ENCODE measurements at regions not wholly inside any gene's neighbourhood (a gene's known extent, or its start where the extent isn't known, plus 50 kb on each side); places are given as distances from the start of the nearest gene placed in this dataset.

GRCh38 chr4:108303488-108304177, 134.9 kb upstream of the LEF1 start:
- BruUV-seq (replicated peaks), result no TSS peak
- intact Hi-C loops (cut with micrococcal nuclease) (no loop called here), dilution Hi-C loops (cut with MboI; ENCODE audit: extremely low pct_ligation_motif_present, low sequenced_read_pairs) (no loop called here)
- ChIA-PET CTCF (no interaction called here), POLR2A (no interaction called here)
- Histone ChIP-seq H3K4me1 (ENCODE audit: control insufficient read depth, extremely low read depth, insufficient read depth, low read length) (no peaks in the 10 kb centered on the region), H3K9me3 (replicated peaks; ENCODE audit: control insufficient read depth, insufficient read depth, low read length) (no peaks in the 10 kb centered on the region), H3K9me1 (replicated peaks; ENCODE audit: control insufficient read depth, extremely low read depth, insufficient read depth, low read length) (no peaks in the 10 kb centered on the region), H3K36me3 (ENCODE audit: control insufficient read depth in 2 of 2, extremely low read depth in 1 of 2, insufficient read depth in 2 of 2, low read length in 2 of 2) (no peaks in the 10 kb centered on the region), H3K9ac (replicated peaks; ENCODE audit: extremely low read depth, insufficient read depth, low read length) (no peak overlapping the region), H3K27me3 (ENCODE audit: control insufficient read depth in 2 of 2, insufficient read depth in 2 of 2, low read length in 2 of 2) (no peaks in the 10 kb centered on the region), H4K20me1 (replicated peaks; ENCODE audit: control insufficient read depth, extremely low read depth, insufficient read depth, low read length) (no peaks in the 10 kb centered on the region), H3K4me2 (ENCODE audit: insufficient read depth, low read length) (no peak overlapping the region), H3K4me3 (replicated peaks in 1 of 3; ENCODE audit: insufficient read depth in 1 of 3, low read depth in 1 of 3, low read length in 3 of 3) (no peak overlapping the region), H3K27ac (ENCODE audit: insufficient read depth, low read depth, low read length) (no peak overlapping the region), H2AFZ (ENCODE audit: low read depth, low read length) (no peak overlapping the region), H3K79me2 (ENCODE audit: control insufficient read depth, insufficient read depth, low read length) (no peaks in the 10 kb centered on the region)
- no peak for DNase-seq (ENCODE audit: low read depth, low spot score)
- TF ChIP-seq JUN (IDR thresholded peaks at IDR 0.05; ENCODE audit: borderline replicate concordance, insufficient read depth, insufficient read length, low read depth), result no peak
- no peak for TF ChIP-seq POLR2AphosphoS5 (IDR thresholded peaks at IDR 0.05; ENCODE audit: insufficient read depth, low read depth, low read length)
- no peak for TF ChIP-seq GATA2 (IDR thresholded peaks at IDR 0.05; ENCODE audit: insufficient read depth, insufficient read length, low read depth, low read length)
- no peak for TF ChIP-seq POLR2A (IDR thresholded peaks at IDR 0.05; ENCODE audit: low read depth, low read length)
- no peak for TF ChIP-seq FOS (IDR thresholded peaks at IDR 0.05; ENCODE audit: borderline replicate concordance, insufficient read depth, low read length)
- TF ChIP-seq MAX (IDR thresholded peaks at IDR 0.05; ENCODE audit: insufficient read depth, insufficient read length), result no peak
- TF ChIP-seq MYC (IDR thresholded peaks at IDR 0.05; ENCODE audit: low read depth, low read length), result no peak
- no peak for TF ChIP-seq EZH2 (IDR thresholded peaks at IDR 0.05; ENCODE audit: borderline replicate concordance, low read depth, low read length, severe bottlenecking)
- TF ChIP-seq CTCF (IDR thresholded peaks at IDR 0.05; ENCODE audit: extremely low read depth in 1 of 2, insufficient read depth in 1 of 2, low read depth in 1 of 2, low read length in 2 of 2), result no peak
- no peak for FAIRE-seq

All from endothelial cell of umbilical vein (primary cell).